Inflammatory macrophage treated with lipopolysaccharide for 4 hours (primary cell): ENCODE measurements at regions not wholly inside any gene's neighbourhood (a gene's known extent, or its start where the extent isn't known, plus 50 kb on each side); places are given as distances from the start of the nearest gene placed in this dataset.

ENCODE experiments used
- DNase-seq: peaks from one replicate; pipeline ENCODE4 v3.0.0-alpha.2; 2020

DNA sequence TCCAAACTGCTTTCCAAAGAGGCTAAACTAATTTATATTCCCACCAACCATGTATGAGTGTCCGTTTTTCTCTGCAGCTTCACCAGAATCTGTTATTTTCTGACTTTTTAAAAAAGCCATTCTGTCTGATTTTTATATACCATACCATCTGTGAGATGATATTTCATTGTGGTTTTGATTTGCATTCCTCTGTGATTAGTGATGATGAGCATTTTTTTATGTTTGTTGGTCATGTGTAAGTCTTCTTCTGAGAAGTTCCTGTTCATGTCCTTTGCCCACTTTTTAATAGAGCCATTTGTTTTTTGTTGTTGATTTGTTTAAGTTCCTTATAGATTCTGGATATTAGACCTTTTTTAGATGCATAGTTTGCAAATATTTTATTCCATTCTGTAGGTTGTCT is 179.4 kb upstream of the ALCAM start:
- DNase-seq = no peak

DNA sequence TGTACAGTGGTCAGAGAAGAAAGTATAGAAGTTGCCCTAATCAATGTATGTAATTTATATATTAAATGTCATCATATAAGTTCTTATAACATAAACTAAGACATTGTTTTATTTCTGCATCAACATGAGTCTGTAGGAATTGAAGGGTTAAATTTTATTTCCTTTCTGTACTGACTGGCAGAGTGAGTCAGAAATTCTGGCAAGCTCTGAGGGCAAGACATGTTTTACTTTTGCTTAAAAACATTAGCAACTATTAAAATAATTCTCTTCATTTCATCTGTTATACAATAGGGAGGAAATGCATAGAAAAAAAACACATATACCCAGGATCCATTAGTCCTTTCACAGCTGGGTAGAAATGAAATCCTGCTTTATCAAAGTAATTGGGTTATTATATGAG is 171.4 kb upstream of the ALCAM start:
- no peak for DNase-seq

DNA sequence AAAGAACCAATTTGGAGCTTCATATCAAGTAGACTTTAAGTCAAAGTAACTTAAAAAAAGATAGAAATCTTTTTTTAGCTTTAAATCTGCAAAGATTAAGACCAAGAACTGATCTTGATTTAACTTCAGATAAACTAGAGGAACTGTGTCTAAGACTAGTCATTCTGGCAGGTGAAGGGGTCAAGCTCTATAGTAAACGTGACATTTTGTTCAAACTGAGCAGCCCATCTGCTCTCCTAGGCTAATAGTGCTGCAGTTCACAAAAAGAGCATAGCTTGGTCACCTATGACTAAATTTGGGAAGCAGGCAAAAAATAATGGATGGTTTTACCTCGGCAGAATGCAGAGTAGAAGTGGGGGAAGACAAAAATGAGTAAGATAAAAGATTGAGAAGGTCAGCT is 168.8 kb upstream of the ALCAM start:
- DNase-seq = no peak

DNA sequence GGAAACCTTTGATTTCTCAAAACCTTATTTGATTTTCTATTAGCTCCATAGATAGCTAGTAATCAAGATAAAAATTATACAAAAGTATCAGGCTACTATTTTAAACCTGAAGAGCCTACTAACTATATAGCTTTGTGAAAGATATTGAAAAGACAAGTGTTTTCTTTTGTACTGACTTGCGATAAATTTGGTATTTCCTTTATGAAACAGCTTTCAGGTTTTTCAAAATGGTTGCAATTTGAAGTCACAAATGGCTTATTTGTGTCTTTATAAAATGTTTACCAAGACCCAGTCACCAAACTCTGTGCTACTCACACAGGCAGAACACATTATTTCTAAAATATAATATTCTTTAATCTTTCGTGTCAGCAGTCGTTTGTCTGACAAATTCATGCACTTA is 167.5 kb upstream of the ALCAM start:
- no peak for DNase-seq

DNA sequence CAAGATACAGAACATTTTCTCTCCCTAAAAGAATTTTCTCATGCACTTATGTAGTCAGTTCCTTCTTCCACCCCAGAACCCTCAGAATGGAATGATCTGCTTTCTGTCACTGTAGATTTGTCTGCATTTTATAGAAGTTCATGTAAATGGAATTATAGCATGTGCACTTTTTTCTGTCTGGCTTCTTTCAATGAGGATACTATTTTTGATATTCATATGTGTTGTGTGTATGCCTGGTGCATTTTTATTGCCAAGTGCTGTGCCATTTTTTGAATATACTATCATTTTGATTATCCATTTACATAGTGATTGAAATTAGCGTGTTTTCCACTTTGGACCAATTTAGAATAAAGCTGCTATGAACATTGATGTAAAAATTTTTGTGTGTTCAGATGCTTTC is 156.6 kb upstream of the ALCAM start:
- DNase-seq = no peak

DNA sequence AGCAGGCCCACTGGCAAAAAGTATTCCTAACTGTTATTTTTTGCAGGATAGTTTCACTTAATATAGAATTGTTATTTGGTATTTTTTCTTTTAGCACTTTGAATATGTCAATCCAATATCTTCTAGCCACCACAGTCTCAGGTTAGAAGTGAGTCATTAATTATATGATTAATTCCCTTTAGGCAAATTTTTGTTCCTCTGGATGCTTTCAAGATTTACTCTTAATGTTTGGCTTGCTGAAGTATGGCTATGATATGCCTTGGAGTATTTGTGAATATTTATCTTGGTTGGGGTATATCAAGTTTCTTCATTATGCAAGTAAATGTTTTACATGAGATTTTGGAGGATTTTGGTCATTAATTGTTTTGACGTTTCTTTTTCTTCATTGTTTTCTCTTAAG is 152.1 kb upstream of the ALCAM start:
- DNase-seq = no peak

DNA sequence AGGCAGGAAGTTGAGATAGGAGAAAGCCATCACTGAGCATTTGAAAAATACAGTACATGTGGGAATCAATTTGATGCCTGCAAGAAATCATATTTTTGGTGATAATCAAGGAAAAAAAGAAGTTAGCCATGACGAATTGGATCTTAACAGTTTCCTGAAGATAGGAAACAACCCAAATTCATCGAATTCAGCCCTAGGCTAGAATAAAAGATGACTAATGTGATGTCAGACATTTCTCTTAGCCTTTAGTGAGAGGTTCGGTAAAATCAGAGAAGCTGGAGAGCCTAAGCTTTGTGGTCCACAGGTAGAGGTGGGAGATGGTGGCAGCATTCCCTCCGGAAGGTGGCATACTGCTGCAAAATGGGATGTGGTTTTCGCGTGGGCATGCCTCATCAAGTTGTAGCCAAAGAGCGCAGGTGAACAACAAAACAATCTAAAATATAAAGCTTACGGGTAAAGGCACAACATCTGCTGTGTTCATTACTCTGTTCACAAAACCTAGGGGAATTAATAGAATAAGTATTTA is 144.1 kb upstream of the ALCAM start:
- no peak for DNase-seq

DNA sequence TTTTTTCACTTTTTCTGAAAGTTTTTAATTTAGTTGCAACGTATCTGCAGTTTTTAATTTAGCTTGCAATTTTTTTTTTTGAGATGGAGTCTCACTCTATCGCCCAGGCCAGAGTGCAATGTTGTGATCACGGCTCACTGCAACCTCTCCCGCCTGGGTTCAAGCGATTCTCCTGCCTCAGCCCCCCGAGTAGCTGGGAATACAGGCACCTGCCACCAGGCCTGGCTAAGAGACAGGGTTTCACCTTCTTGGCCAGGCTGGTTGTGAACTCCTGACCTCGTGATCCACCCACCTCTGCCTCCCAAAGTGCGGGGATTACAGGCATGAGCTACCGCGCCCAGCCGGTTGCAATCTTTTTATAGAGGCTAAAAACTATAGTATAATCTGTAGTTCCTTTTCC is 142.9 kb upstream of the ALCAM start:
- DNase-seq = no peak

DNA sequence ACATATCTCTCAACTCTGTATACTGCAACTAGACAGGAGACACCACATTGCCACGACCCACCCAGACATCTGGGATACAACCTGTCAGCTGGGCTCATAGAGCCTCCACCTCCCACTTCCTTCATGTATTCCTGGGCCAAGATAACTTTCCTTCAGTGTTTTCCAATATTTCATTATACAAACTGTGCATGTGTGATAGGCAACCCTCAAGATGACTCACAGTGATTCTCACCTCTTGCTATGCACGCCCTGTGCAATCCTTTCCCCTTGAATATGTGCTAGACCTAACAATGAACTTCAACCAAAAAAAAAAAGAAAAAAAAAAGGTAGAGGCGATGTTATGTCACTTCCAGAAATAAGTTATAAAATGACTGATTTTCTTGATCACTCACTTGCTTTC is 138.0 kb upstream of the ALCAM start:
- DNase-seq = no peak

DNA sequence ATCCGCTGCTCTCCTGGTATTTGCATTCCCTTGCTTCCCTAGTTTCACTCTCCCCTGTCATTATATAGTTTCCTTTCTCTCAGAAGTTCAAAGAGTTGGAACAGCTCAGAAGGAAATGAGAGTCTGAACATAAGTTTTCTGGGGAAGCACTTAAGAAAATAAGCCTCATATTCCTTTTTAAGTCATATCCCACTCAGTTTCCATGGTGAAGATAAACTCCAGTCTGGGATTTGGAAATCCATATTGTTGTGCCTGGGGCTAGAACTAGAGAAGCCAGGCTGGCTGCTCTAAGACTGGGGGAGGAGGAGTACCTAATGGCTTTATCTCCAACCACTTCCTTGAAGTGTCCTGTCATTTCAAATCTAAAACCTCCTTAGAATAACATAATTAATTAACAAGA is 134.2 kb upstream of the ALCAM start:
- peak; percentile 8 for DNase-seq

DNA sequence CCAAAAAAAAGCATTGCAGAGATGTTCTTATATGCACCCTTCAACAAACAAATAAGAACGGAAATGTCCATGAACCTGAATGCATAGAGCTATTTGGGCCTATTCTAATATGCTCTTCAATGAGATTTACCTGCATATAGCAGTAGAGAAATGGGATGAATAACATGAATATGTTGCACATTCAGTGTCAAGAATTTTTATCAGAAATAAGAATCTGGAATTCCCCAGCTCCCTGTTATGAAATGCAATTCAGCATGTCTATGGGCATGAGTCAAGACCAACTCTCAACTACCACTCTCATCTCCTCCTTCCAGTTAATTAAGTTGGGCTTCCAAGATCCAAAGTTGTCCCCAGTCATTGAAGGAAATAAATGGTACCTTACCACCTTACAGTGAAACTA is 133.7 kb upstream of the ALCAM start:
- DNase-seq = peak; percentile 26

DNA sequence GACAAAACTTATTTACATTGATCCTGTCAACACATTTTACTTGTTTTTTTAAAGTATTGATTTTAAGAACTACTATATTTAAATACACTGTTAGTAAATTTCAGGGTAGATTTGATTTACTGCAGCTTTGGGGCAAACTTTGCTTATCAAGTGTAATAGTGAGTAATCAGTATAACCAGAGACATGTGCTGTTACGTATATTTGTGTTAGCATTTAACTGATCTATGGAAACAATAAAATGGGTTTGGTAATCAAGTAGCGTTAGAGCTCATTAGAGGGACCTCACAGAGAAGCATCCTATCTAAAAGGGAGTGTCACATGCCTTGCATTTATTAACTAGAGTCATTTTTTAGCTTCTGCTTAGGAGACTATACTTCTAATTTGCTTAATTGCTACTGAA is 131.5 kb upstream of the ALCAM start:
- DNase-seq = no peak

DNA sequence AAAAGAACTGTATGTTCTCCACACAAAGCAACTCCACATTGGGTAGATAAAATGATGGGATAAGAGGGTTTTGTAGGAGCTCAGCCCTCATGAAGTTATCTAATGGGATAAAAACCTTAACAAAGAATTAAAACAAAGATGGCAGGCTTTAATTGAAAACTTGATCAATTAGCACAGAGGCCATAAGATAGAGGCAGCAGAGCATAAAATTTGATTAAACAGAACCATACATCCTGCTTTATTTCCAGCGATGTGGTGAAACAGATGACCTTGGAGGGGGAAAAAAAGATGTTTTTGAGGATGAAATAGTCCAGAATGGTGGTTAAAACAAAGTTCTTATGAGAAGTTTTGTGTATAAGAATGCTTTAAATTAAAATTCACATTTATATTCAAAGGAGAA is 130.9 kb upstream of the ALCAM start:
- DNase-seq = no peak

DNA sequence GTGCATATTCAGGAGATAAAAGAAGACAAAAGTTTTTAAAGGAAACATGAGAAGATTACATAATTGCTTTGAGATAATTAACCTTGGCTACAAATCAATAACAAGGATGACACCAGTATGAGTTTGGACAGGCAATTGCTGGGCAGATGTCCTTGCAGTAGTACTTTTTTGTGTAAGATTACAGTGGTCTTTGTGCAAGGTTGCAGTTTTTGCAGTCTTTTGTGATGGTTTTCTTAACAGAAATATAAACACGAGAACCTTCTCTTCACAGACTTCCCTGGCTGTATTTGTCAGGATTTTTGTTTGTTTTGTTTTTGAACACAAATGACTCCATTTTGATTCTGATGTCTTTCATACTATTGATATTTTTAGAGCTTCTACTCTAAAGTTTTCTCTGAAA is 128.3 kb upstream of the ALCAM start:
- no peak for DNase-seq

DNA sequence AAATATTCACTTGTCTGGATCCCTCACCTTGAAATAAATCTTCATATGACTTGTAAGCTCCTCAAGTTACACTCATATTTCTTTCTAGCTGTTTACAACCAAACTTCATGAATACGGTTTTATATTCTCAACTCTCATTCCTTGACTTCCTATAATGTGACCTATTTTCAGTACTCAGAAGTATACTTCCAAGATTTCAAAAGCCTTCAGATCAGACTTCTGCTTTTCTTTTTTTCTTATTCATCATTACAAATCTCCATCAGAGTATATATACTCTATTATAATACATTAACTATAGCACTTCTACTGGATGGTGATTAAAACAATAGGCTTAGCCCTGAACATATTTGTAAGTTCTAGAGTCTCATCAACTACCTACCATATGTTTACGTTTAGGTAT is 123.6 kb upstream of the ALCAM start:
- peak; percentile 56 for DNase-seq

DNA sequence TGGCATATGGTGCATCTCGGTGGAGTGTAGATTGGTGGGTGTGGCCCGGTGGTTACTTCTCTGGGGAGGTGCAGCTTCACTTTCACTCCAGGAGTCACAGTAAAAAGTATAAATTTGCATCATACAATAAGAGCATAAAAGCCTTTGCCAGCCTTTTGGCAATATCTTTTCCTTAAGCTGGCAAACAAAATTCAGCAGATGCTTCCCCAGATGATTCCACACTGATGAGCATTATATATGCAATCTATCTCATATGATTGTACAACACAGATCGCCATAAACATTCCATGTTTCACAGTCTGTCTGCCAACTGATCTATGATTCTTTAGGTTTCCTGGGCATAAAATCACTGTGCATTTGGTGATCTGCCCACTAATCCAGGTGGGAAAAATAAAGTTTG is 120.2 kb upstream of the ALCAM start:
- DNase-seq = no peak

DNA sequence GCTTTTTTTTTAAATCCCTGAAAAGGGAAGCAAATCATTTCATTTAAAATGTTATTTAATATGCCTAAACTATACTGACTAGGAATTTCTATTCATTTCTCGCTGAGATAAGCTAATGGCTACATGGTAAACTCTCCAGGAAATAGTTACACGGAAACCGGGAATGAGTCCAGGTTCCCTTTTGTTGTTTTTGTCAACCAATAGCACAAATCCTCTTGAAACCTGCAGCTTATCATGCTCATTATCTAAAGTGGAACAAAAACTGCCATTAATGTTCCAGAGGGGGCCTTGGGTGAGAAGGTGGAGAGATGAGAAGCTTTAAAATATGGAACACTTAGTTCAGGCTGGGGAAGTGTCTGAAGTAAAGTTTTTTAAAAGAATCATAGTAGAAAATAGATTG is 113.5 kb upstream of the ALCAM start:
- no peak for DNase-seq

DNA sequence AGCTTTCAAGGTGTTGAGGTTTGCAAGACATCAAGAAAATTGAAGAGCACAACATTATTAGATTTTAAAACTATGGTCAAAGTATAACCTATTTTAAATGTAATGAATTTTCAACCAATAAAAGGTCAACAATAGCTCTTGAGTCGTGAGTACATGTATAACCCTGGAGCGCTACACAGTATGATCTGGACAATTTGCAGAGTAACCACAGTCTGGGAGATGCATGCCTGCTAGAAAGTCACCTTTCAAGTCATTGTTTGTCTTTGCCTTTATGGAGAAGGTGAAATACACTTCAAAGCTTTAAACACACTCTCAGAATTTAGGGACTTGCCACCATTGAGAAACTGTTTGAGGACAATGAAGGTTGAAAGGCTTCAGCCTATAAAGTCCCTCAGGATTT is 112.6 kb upstream of the ALCAM start:
- no peak for DNase-seq

DNA sequence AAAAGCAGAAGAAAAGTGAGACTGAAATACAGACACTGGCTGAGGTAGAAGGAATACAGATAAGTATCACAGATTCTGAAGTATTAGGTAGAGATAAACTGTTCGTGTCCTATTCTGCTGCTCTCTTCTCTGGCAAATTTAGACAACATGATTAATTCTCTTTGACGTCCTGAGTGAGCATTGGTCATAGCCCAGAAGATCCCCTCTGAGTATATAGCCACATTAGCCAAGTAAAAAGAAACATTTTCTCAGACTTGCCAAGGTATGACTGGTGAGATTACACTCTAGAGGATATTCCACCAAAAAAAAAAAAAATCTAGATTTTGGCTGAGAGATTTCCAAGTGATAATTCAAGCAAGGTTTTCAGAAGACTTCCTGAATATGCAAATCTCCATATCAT is 111.4 kb upstream of the ALCAM start:
- DNase-seq = no peak

DNA sequence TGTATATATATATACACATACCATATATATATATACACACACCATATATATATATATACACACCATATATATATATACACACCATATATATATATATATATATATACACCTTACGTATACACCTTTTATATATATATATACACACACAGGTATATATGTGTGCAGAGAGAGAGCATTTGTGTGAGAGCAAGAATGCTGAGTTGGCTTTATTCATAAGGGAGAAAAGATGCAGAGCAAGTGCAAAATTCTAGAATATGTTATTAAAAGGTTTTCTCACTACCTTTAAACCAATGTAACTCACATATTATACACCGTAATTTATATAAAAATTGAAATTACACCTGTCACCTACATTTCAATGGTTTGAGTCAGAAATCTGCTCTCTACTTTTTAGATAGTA is 107.2 kb upstream of the ALCAM start:
- no peak for DNase-seq

DNA sequence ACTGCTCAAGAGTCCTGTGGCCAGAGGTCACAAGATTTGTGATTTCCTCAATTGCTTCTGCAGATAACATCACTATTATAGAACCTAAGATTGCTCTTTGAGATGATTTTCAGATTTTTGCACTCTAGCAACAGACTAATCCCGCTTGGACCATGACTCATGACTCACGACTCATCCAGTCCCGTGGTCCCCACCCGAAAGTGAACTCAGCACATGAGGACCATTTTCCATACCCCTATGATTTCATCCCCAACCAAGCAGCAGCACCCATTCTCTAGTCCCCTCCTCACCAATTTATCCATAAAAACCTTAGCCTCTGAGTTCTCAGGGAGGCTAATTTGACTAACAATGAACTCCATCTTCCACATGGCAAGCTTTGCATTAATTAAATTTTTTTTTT is 106.3 kb upstream of the ALCAM start:
- DNase-seq = peak; percentile 8

DNA sequence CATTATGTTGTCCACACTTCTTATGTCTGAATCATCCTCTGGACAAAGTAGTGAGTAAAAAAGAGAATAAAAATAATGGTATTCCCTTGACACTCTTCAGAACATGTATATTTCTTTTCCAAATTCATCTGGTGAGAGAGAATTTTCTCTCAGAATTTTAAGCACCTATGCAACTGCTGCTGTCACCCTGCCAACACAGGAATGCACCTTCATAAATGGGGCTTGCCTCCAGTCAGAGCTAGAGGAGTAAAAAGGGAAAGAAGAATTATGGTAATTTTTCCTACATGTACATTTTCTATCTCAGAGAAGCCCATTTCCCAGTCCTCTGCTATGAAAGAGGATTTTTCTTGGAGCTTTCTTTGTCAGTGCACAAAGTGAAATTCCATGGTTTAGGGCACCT is 92.2 kb upstream of the ALCAM start:
- no peak for DNase-seq

DNA sequence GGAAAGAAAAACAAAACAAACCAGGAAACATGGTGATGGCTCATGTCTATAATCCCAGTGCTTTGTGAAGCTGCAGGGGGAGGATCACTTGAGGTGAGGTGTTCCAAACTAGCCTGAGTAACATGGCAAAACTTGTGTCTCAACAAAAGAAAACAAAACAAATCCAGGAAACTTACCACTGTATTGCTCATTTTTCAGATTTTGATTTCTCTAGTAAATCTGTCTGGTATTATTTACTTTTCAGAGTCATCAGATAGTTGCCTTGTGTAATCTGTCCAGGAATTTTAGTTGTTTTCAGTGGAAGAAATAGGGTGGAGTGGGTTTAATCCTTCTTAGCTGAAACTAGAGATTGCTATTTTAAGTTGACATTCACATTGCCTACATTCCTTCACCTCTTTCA is 91.8 kb upstream of the ALCAM start:
- DNase-seq = no peak

DNA sequence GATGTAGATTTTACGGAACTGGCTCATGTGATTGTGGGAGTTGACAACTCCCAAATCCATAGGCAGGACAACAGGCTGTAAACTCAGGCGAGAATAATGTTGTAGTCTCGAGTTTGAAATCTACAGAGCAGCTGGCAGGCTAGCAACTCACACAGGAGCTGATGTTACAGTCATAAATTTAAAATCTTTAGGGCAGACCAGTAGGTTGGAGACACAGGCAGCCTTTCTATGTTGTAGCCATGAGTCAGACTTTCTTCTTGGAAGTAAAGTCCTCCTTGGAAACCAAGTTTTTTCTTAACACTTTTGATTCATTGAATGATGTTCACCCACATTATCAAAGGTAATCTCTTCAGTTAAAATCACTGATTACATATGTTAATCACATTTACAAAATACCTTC is 89.1 kb upstream of the ALCAM start:
- no peak for DNase-seq

DNA sequence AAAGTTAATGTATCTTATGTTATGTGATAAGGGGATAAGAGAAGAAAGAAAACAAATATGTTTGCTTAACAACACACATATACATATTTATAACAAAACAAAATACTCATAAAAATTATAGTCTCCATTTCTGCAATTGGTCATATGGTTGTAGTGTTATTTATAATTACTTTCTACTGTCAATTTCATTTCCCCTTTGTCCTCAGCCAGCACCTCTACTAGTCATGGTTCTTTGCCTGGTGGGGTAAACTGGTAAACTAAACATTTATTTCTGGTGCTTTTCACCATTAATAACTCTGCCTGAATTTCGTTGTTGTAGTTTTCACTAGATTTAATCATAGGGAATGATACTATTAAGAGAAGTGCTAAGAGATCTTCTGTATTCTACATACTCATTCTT is 88.0 kb upstream of the ALCAM start:
- no peak for DNase-seq

DNA sequence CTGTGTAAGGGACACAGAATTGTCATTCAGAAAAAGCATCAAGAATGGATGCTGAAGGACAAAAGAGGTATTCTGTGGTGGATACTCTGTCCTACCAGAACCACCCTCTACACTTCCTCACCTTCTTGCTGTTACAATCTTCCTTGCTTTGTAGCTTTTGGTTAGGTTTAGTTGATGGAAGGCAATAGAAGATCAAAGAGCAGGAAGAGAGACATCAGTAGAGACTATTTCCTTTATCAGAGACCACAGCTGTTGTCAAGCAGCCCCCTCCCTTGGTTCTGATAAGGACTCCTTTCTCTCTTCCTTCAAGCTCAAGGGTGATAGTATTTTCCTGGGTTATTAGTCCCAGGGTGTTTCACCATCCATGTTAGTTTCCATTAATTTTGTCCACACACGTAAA is 84.7 kb upstream of the ALCAM start:
- DNase-seq = no peak
